Hematopoietic multipotent progenitor cell treated with erythropoietin and hydrocortisone succinate and interleukin-3 and kit ligand, for 6 days (in vitro differentiated cells): ENCODE measurements at regions not wholly inside any gene's neighbourhood (a gene's known extent, or its start where the extent isn't known, plus 50 kb on each side); places are given as distances from the start of the nearest gene placed in this dataset.
"Not testable (repeated sequence)": the region's sequence is repeated elsewhere in the genome, so short reads cannot be mapped to it uniquely, and the experiment has no call there.

Experiments
- DNase-seq: peaks from one replicate; pipeline ENCODE4 v3.0.0-alpha.2; 2015

GRCh38 chr7:124322561-124322960 is 289.7 kb upstream of the TMEM229A start:
- DNase-seq = no peak

GRCh38 chr7:124318721-124319450 is 286.0 kb upstream of the TMEM229A start:
- DNase-seq = no peak

GRCh38 chr7:124310934-124311390 is 278.1 kb upstream of the TMEM229A start:
- no peak for DNase-seq

- DNase-seq = no peak
Measured at GRCh38 chr7:124308384-124308783, 275.5 kb upstream of the TMEM229A start.

GRCh38 chr7:124295289-124295688 is 262.4 kb upstream of the TMEM229A start:
- DNase-seq = no peak

GRCh38 chr7:124284937-124285336 is 252.1 kb upstream of the TMEM229A start:
- no peak for DNase-seq

- peak; percentile 59 for DNase-seq
Measured at GRCh38 chr7:124276005-124276622, 243.2 kb upstream of the TMEM229A start.

GRCh38 chr7:124275411-124275810 is 242.5 kb upstream of the TMEM229A start:
- DNase-seq = no peak

GRCh38 chr7:124269774-124270173 is 236.9 kb upstream of the TMEM229A start:
- DNase-seq = no peak

GRCh38 chr7:124267154-124267553 is 234.3 kb upstream of the TMEM229A start:
- DNase-seq = no peak

- no peak for DNase-seq
Measured at GRCh38 chr7:124263232-124263827, 230.5 kb upstream of the TMEM229A start.

- no peak for DNase-seq
Measured at GRCh38 chr7:124261710-124262109, 228.8 kb upstream of the TMEM229A start.

GRCh38 chr7:124257638-124258308 is 224.9 kb upstream of the TMEM229A start:
- no peak for DNase-seq

- no peak for DNase-seq
Measured at GRCh38 chr7:124255041-124255655, 222.3 kb upstream of the TMEM229A start.

GRCh38 chr7:124254396-124254795 is 221.5 kb upstream of the TMEM229A start:
- no peak for DNase-seq

- no peak for DNase-seq
Measured at GRCh38 chr7:124251636-124252035, 218.8 kb upstream of the TMEM229A start.

GRCh38 chr7:124250297-124251034 is 217.6 kb upstream of the TMEM229A start:
- DNase-seq = no peak

GRCh38 chr7:124247691-124248090 is 214.8 kb upstream of the TMEM229A start:
- no peak for DNase-seq

- no peak for DNase-seq
Measured at GRCh38 chr7:124246262-124246863, 213.5 kb upstream of the TMEM229A start.

- not testable (repeated sequence) for DNase-seq
Measured at GRCh38 chr7:124244469-124244868, 211.6 kb upstream of the TMEM229A start.

GRCh38 chr7:124219681-124220080 is 186.8 kb upstream of the TMEM229A start:
- no peak for DNase-seq

GRCh38 chr7:124208642-124209041 is 175.8 kb upstream of the TMEM229A start:
- DNase-seq = no peak
